Osteoblast (primary cell): ENCODE measurements at regions not wholly inside any gene's neighbourhood (a gene's known extent, or its start where the extent isn't known, plus 50 kb on each side); places are given as distances from the start of the nearest gene placed in this dataset.

Experiments used
- DNase-seq: peaks from one replicate; pipeline ENCODE4 v3.0.0; 2011; ENCODE audit warnings: low spot score, mixed read lengths; ENCODE audit not compliant: insufficient read length; ENCODE audit errors: missing footprints
- H2AFZ ChIP-seq: 2 replicates; pipeline ENCODE4 v1.6.0; 2011; ENCODE audit warnings: mild to moderate bottlenecking, low read length
- H3K27ac ChIP-seq: 2 replicates; pipeline ENCODE4 v1.5.1; 2011; ENCODE audit warnings: mild to moderate bottlenecking, low read depth, low read length, moderate library complexity
- H3K27me3 ChIP-seq: 2 replicates; pipeline ENCODE4 v1.6.0; 2012; ENCODE audit warnings: mild to moderate bottlenecking, control low read depth, inconsistent platforms, low read length, moderate library complexity; ENCODE audit not compliant: insufficient read depth
- H3K36me3 ChIP-seq: 2 replicates; pipeline ENCODE4 v1.5.1; 2011; ENCODE audit warnings: mild to moderate bottlenecking, low read length, control low read depth, moderate library complexity; ENCODE audit not compliant: insufficient read depth
- H3K4me1 ChIP-seq: 2 replicates; pipeline ENCODE4 v1.5.1; 2011; ENCODE audit warnings: mild to moderate bottlenecking, low read length, control low read depth, moderate library complexity; ENCODE audit not compliant: insufficient read depth
- H3K4me2 ChIP-seq: 2 replicates; pipeline ENCODE4 v1.6.0; 2011; ENCODE audit warnings: mild to moderate bottlenecking, low read length; ENCODE audit not compliant: insufficient read depth
- H3K4me3 ChIP-seq: fragments of 200-600 bp; sonication (generic); 3 replicates; pipeline ENCODE4 v1.5.1; 2012; ENCODE audit warnings: mild to moderate bottlenecking, low read length, inconsistent platforms; ENCODE audit not compliant: insufficient read depth
- H3K79me2 ChIP-seq: 2 replicates; pipeline ENCODE4 v1.6.0; 2012; ENCODE audit warnings: mild to moderate bottlenecking, low read length, control low read depth, inconsistent platforms; ENCODE audit not compliant: insufficient read depth
- H3K9me3 ChIP-seq: 2 replicates; pipeline ENCODE4 v1.5.1; 2011; ENCODE audit warnings: low read depth, low read length, control low read depth
- H4K20me1 ChIP-seq: 2 replicates; pipeline ENCODE4 v1.6.0; 2012; ENCODE audit warnings: mild to moderate bottlenecking, low read length, control low read depth; ENCODE audit not compliant: insufficient read depth
- TF ChIP-seq, protein P1 (sequence below): IDR thresholded peaks from 2 replicates; pipeline ENCODE4 v1.5.1; 2011; ENCODE audit warnings: mild to moderate bottlenecking, low read depth, low read length, moderate library complexity; ENCODE audit errors: extremely low read depth

DNA sequence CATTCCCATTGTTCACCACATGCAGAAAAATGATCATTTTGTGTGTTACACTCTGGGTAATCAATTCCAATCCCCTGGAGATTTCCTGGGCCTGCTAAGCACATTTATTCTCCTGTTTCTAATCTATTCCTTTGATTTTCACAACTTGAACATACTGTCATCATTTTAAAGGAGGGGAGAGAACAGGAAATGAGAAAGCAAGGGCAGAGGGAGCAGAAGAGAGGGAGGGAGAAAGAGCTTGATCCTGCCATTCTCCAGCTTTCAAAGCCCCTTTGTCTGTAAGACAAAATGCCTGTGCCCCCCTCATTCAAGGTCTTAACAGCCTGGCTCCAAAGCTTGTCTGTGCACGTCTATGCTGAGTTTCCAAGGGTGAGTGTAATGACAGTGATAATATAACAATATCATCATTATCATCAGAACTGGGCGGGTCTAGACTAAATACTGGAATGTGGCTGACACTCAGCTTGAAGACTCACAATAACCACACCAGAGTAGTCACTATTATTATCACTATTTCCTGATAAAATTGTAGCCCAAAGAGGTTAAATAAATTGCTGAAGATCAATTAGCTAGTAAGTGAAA, 164.4 kb upstream of the KLHL29 start:
- Histone ChIP-seq H3K4me3 (no peak overlapping the region), H3K79me2 (no peaks in the 10 kb centered on the region), H3K4me1 (no peaks in the 10 kb centered on the region), H3K4me2 (no peak overlapping the region), H3K9me3 (no peaks in the 10 kb centered on the region), H2AFZ (no peak overlapping the region), H3K27me3 (no peaks in the 10 kb centered on the region), H4K20me1 (no peaks in the 10 kb centered on the region), H3K27ac (no peak overlapping the region), H3K36me3 (no peaks in the 10 kb centered on the region)
- no peak for DNase-seq
- TF ChIP-seq, protein P1, sequence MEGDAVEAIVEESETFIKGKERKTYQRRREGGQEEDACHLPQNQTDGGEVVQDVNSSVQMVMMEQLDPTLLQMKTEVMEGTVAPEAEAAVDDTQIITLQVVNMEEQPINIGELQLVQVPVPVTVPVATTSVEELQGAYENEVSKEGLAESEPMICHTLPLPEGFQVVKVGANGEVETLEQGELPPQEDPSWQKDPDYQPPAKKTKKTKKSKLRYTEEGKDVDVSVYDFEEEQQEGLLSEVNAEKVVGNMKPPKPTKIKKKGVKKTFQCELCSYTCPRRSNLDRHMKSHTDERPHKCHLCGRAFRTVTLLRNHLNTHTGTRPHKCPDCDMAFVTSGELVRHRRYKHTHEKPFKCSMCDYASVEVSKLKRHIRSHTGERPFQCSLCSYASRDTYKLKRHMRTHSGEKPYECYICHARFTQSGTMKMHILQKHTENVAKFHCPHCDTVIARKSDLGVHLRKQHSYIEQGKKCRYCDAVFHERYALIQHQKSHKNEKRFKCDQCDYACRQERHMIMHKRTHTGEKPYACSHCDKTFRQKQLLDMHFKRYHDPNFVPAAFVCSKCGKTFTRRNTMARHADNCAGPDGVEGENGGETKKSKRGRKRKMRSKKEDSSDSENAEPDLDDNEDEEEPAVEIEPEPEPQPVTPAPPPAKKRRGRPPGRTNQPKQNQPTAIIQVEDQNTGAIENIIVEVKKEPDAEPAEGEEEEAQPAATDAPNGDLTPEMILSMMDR: no peak

- Histone ChIP-seq H3K36me3 (no peaks in the 10 kb centered on the region), H3K79me2 (no peaks in the 10 kb centered on the region), H3K27ac (no peak overlapping the region), H3K4me3 (no peak overlapping the region), H3K9me3 (no peaks in the 10 kb centered on the region), H4K20me1 (no peaks in the 10 kb centered on the region), H2AFZ (no peak overlapping the region), H3K27me3 (no peaks in the 10 kb centered on the region), H3K4me1 (no peaks in the 10 kb centered on the region), H3K4me2 (no peak overlapping the region)
- DNase-seq: no peak
- TF ChIP-seq, protein P1: no peak
Observed at GRCh38 chr2:23221236-23221635, 163.7 kb upstream of the KLHL29 start.

GRCh38 chr2:23221901-23222300, 163.1 kb upstream of the KLHL29 start:
- H3K4me1 ChIP-seq: no peaks in the 10 kb centered on the region
- no peak for DNase-seq
- no peak overlapping the region for H3K4me3 ChIP-seq
- no peak overlapping the region for H3K4me2 ChIP-seq
- no peaks in the 10 kb centered on the region for H3K36me3 ChIP-seq
- no peaks in the 10 kb centered on the region for H3K9me3 ChIP-seq
- H3K27me3 ChIP-seq: no peaks in the 10 kb centered on the region
- no peaks in the 10 kb centered on the region for H3K79me2 ChIP-seq
- H4K20me1 ChIP-seq: no peaks in the 10 kb centered on the region
- no peak overlapping the region for H2AFZ ChIP-seq
- H3K27ac ChIP-seq: no peak overlapping the region
- TF ChIP-seq, protein P1: no peak

DNA sequence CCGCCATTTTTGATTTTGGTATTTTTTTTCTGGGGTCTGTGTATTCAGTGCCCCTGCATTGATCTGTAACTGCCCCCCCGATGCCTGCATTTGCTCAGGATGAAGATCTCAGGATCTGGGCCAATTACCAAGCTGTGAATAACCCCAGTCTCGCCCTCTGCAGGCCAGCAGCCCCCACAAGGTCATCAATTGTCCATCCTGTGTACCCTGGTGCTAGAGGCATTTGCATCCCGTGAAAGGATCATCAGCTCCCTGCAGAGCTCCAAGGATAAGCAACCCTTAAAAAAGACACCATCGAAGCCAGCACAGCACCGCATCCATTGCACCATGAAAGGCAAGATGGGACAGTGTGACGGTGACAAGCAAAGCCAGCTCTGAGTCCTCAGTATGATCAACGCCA, 154.1 kb upstream of the KLHL29 start:
- Histone ChIP-seq H3K4me2 (no peak overlapping the region), H3K79me2 (no peaks in the 10 kb centered on the region), H3K36me3 (no peaks in the 10 kb centered on the region), H3K27me3 (no peaks in the 10 kb centered on the region), H3K9me3 (no peaks in the 10 kb centered on the region), H3K4me1 (no peaks in the 10 kb centered on the region), H4K20me1 (no peaks in the 10 kb centered on the region), H3K27ac (no peak overlapping the region), H3K4me3 (no peak overlapping the region), H2AFZ (no peak overlapping the region)
- TF ChIP-seq, protein P1: no peak
- DNase-seq: no peak
